ENCODE measurements at regions not wholly inside any gene's neighbourhood (a gene's known extent, or its start where the extent isn't known, plus 50 kb on each side); places are given as distances from the start of the nearest gene placed in this dataset.

- no peaks in the 10 kb centered on the region for H3K36me3 ChIP-seq (ENCODE audit: control insufficient read depth, insufficient read depth, low read length)
- no peak overlapping the region for H3K56ac ChIP-seq (ENCODE audit: extremely low read depth, insufficient read depth, low read length)
- no peak overlapping the region for H3K18ac ChIP-seq (ENCODE audit: low read depth, low read length)
- H3K9me1 ChIP-seq (ENCODE audit: insufficient read depth, low read length) = no peaks in the 10 kb centered on the region
- WGBS, 2 experiments (ENCODE audit: extremely low coverage in 2 of 2, insufficient read length in 1 of 2) = no CpG with 5 or more reads among the region's 2 CpGs
- H3K9me3 ChIP-seq (ENCODE audit: control insufficient read depth, insufficient read depth, low read length) = no peaks in the 10 kb centered on the region
- H2AK9ac ChIP-seq (replicated peaks; ENCODE audit: low read depth, low read length, poor library complexity) = no peak overlapping the region
- POLR2A ChIA-PET (ENCODE audit: unreplicated experiment) = no interaction called here
- H3K4me1 ChIP-seq (ENCODE audit: control insufficient read depth, insufficient read depth, low read length) = no peaks in the 10 kb centered on the region
- H3K9ac ChIP-seq (ENCODE audit: low read depth, low read length) = no peak overlapping the region
- no peak overlapping the region for H4K91ac ChIP-seq (ENCODE audit: insufficient read depth, low read depth, low read length)
- ATAC-seq (ENCODE audit: low read depth) (peak; percentile 46; the same call in 1 of the 2 replicates), DNase-seq (peak; percentile 21)
- no peak overlapping the region for H3K27ac ChIP-seq (ENCODE audit: insufficient read depth, low read length)
- H3K23ac ChIP-seq (ENCODE audit: low read depth, low read length) = no peak overlapping the region
- no peak overlapping the region for H4K8ac ChIP-seq (ENCODE audit: low read depth in 2 of 2, low read length in 2 of 2)
- H4K20me1 ChIP-seq (ENCODE audit: insufficient read depth, low read length) = no peaks in the 10 kb centered on the region
- H2AFZ ChIP-seq (replicated peaks; ENCODE audit: low read length, poor library complexity) = no peak overlapping the region
- no peak overlapping the region for H2BK120ac ChIP-seq (ENCODE audit: low read depth, low read length)
- in situ Hi-C loops (cut with MboI; ENCODE audit: low sequenced_read_pairs) = no loop called here
- CTCF ChIA-PET = no interaction called here
- no peak overlapping the region for H3K4ac ChIP-seq (ENCODE audit: low read depth, low read length)
- no TSS peak for BruUV-seq (replicated peaks)
- no peak overlapping the region for H2AK5ac ChIP-seq (ENCODE audit: low read depth, low read length)
- H3K4me2 ChIP-seq (ENCODE audit: low read depth, low read length) = no peak overlapping the region
- H2BK5ac ChIP-seq (ENCODE audit: low read depth, low read length, poor library complexity, severe bottlenecking) = no peak overlapping the region
- no peak overlapping the region for H3K4me3 ChIP-seq (ENCODE audit: insufficient read depth, low read depth, low read length)
- dilution Hi-C loops (cut with HindIII; ENCODE audit: low sequenced_read_pairs, unreplicated experiment) = no loop called here
- intact Hi-C loops (cut with micrococcal nuclease) = loop anchor here (10.0 kb wide), 1 partner anchor 375 kb away; no protein-coding TSS in a partner anchor
- H3K79me1 ChIP-seq (ENCODE audit: low read depth in 1 of 2, low read length in 2 of 2) = no peaks in the 10 kb centered on the region
- H2BK20ac ChIP-seq (ENCODE audit: low read depth, low read length) = no peak overlapping the region
- H3K27me3 ChIP-seq (ENCODE audit: control insufficient read depth, insufficient read depth, low read length) = no peaks in the 10 kb centered on the region
- no peak overlapping the region for H4K5ac ChIP-seq (ENCODE audit: low read depth, low read length)
- TF ChIP-seq NFE2L2 (IDR thresholded peaks at IDR 0.05; ENCODE audit: low read depth, low read length) (no peak), CEBPB (IDR thresholded peaks at IDR 0.05; ENCODE audit: low read depth, low read length) (peak; percentile 56; the same call in 1 of the 2 replicates)
- no peak overlapping the region for H3K14ac ChIP-seq (replicated peaks; ENCODE audit: low read depth, low read length)
- no peak overlapping the region for H2BK15ac ChIP-seq (ENCODE audit: low read depth, low read length)
These were observed 290.1 kb downstream of the ZIC1 start for GRCh38 chr3:147699175-147699838.

Data from IMR-90 (cell line).